ENCODE measurements at regions not wholly inside any gene's neighbourhood (a gene's known extent, or its start where the extent isn't known, plus 50 kb on each side); places are given as distances from the start of the nearest gene placed in this dataset.
"Not testable (repeated sequence)": the region's sequence is repeated elsewhere in the genome, so short reads cannot be mapped to it uniquely, and the experiment has no call there.

DNA sequence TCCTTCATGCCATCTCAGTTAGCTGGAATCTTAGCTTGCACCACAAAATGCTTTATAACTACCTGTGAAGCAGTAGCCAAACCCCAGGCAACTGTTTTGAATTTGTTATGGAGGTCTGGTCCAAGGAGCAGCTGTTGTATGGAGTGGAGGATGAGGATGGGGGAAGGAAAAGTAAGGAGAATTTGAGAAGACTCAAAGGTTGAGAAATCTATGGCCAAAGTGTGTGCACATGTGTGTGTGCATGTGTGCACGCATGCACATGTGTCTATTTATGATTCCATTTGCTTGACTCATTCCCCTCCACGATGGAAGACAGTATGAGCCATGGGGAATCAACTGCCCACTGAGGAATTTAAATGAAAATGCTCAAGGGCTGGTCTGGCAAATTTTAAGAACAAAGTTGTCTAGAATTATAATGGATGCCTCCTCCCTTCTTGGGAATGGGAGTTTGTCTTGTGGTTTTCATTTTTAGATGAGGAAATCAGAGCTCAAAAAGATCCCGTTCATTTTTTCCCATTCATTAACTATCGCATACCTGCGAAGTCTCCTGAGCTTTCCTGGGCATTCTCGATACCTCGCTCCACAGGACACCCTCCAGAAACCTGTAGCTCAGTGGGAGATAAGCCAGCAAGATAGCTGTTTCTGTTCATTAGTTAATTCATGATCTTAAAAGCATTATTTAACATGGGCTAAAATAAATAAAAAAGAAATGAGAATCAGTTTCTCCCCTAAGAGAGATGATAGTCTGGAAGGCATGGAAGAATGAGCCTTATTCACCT, 152.3 kb upstream of the NEDD9 start:
- no peak for DNase-seq (ENCODE audit: low read depth)

DNA sequence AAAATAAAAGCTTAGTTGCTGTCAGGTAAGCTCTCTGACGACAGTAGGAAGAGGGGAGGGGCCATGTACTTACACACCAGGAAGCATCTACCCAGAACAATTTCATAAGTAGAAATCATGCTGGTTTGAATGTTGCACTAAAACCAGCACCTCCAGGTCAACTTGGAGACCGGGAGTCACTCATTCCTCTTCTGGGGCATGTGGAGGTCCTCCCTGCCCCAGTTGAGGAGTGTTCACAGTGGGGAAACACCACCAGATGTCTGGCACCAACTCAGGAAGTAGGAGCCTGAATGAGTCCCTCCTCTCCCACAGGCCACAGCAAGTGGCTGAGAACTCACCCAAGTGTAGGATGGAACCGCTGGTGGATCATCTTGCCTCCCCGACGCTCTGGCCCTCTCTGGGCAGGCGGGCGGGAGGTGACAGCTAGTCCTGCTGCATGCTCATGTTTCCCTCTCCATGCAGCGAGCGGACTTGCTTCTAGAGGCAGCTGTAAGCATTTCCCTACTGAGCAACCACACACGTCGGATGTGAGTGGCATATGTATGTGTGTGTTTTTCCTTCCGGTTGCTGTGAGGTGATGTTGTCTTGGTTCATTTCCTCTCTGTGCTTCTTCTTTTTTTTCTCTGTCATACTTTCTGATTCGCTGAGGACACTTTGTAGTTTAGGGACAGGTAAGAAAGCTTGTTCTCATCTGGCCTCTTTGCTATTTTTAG, 149.5 kb upstream of the NEDD9 start:
- DNase-seq (ENCODE audit: low read depth) = peak; percentile 58

DNA sequence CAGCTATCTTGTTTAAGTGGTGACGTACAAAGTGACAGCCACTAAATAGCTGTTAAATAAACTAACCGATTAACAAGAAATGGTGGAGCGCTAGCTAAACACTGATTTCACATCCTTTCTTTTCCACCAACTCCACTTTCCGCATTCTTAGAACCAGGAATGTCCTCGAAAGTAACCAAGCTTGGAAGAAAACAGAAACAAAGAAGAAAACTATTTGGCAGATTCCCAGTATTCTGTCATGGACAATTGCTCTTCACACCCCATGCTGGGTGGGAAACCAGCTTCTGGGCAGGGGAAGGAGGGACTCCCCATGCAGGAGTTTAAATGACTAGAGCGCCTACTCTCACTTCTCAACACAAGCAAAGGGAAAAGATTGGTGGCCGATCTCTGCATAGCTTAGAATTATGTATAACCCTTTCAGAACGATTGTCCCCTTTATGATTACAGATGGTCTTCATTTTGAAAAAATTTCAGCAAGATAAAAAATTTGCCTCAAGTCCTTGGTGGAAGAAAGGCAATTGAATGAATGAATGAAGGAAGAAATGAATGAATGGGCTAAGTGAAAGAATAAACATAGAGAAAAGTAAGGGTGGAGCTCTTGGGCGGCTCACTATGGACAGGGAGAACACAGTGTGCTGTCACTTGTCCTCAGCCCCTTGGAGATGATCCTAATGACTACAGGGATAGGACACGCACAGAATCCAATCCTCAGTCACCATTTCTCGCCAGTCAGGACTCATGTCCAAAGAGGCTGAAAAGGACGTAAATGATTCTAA, 148.7 kb upstream of the NEDD9 start:
- DNase-seq (ENCODE audit: low read depth) = no peak

DNA sequence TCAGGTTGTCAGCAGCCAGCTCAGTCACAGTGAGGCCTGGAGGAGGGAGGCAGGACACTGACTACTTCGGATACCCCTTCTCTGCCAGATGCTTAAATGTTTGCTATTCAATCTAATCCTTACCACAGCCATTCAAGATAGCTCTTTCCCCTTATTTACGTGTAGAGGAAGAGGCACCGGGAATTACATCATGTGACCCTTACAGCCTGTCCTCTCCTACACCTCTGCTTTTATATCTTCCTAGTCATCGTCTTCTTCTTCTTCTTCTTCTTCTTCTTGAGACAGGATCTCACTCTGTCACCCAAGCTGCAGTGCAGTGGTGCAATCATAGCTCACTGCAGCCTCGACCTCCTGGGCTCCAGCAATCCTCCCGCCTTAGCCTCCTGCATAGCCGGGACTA, 148.1 kb upstream of the NEDD9 start:
- no peak for DNase-seq (ENCODE audit: low read depth)

DNA sequence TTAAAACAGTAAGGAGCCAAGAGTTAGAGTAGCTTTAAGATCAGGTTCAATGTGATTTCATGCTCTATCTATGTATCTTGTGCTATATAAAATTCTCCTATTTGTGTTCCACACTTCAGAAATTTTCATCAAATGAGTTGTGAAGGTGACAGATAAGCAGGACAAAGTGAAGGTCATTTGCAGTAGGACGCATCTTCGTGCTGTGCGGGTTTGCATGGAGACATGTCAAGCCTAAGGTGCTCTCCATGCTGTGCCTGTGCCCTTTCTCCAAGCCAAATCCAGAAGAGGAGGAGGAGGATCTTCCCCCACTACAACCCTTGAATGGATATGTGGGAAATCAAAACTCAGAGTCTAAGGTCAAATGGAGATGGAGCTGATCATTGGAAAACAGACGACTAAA, 147.3 kb upstream of the NEDD9 start:
- no peak for DNase-seq (ENCODE audit: low read depth)

DNA sequence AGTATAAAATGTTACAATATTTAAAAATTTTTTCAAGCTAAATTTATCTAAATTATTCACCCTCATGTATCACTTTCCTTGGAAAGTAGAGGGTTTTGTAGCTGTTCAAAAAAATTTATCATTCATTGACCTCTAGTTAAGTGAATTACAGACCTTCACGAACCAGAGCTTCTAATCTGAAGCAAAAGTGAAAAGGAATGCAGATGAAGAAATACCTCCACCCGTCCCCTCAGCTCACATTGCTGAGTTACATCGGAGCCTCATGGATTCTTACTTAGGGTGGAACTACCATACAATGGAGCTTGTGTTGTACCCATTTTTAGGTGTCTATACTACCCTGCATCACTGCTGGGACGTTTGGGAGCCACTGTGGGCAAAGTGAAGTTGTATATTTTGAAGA, 146.2 kb upstream of the NEDD9 start:
- no peak for DNase-seq (ENCODE audit: low read depth)

DNA sequence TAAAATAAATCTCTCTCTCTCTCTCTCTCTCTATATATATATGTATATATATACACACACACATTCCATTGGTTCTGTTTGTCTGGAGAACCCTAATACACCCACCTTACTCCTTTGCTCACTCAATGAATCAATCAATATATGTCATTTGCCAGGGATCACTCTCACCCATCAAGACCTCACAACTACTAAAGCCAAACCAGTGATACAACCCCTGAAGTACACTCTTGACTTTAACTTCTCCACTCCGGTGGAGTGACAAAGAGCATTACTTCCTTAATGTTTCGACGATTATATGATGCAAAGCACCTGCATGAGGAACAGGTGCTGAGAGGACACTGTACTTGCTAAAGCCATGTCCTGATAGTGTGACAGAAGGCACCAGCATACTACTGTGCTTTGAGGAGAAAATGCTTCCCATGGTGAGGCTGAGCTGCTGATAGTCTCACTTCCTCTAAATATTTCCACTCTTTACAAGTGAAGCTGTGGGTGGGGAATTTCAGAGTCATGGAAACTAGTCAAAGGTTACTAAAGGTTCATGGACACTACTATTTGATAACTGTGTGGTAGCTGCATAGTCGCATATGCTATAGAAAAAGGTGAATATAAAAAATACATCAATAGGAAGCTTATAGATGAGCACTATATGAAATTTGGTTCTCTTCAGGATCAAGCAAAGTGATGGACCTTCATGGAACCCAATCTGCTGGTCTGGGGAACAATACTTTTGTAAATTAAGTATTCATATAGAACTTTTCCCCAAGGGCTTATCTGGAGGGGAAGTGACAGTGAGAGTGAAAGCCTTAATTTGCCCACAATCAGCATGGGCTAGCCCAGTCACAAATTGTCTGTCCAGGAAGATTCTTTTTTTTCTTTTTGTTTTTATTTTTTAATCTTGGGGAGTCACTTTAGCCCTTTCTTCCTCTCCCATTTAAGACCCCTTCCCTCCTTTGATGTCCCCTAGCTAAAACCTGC, 141.9 kb upstream of the NEDD9 start:
- DNase-seq (ENCODE audit: low read depth) = no peak

DNA sequence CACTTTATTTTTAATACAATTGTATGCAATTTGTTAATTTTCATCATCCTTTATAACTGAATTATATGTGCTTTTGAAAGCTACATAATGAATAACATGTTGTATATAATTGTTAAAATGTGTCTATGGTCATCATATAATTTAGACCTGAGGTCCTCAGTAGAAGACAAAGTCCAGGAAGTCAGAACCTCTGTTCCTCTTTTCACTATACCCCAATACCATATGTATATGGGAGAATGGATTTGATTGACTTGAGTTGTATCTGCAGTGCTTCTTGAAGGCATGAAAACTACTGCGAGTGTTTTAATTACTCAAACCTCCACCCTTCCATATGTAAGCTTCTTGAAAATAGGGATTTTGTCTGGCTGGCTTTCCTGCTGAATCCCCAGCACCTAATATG, 140.7 kb upstream of the NEDD9 start:
- no peak for DNase-seq (ENCODE audit: low read depth)

DNA sequence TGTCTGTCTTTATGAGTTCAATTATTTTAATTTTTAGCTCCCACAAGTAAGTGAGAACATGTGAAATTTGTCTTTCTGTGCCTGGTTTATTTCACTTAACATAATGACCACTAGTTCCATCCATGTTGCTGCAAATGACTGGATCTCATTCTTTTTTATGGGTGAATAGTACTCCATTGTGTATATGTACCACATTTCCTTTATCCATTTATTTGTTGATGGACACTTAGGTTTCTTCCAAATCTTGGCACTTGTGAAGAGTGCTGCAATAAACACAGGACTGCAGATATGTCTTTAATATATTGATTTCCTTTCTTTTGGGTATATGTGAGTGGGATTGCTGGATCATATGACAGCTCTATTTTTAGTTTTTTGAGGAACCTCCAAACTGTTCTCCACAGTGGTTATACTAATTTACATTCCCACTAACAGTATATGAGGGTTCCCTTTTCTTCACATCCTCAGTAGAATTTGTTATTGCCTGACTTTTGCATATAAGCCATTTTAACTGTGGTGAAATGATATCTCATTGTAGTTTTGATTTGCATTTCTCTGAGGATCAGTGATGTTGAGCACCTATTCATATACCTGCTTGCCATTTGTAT, 139.8 kb upstream of the NEDD9 start:
- DNase-seq (ENCODE audit: low read depth) = not testable (repeated sequence)

DNA sequence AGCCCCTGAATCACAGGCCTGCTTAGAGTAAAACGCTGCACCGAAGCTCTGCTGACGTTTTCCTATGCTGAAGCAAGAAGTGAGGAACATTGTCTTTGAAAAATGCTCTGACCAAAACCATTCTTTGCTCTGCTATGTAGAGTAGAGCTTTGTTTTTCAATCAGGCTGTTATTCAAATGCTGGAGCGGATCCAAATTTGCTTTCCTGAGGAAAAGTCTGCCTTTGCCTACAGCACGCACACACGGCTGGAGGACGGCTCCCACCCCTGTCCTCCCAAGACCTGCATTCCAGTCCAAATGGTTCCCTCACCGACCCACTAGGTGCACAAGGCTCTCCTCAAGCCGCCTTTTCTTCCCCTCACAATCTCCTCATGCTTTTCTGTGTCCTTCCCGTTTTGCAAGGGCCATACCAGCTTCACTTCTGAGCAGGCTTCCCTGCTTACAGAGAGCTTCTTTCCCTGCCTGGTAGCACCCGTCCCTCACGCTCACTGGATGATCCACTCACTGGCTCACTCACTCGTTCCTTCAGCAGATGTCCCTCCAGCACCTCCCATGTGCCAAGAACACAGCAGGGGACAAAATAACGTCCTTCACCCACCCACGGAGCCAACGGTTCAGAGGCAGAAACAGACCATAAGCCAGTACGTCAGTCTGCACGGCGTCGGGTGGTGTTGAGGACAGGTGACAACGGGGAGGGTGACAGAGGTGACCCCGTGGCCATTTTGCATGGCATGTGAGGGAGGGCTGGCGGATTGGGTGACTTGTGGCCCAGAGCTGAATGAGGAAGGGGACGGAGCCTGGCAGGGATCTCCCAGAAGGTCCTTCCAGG, 137.9 kb upstream of the NEDD9 start:
- DNase-seq (ENCODE audit: low read depth) = no peak

DNA sequence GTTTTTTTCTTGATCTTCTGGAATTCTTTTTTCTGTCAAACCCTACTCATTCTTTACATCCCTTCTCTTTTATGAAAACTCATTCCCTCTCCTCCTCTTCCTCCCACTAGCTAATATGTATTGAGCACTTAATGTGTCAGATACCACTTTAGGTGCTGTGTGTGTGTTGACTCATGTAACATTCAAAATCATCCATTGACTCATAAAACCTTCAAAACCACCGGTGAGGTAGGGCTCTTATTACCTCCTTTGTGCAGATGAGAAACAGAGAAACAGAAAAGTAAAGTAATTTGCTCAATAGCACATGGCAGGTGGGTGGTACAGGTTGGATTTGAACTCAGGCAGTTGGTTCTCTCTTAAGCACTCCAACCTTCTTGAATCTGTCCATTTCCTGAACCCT, 136.3 kb upstream of the NEDD9 start:
- DNase-seq (ENCODE audit: low read depth) = no peak

DNA sequence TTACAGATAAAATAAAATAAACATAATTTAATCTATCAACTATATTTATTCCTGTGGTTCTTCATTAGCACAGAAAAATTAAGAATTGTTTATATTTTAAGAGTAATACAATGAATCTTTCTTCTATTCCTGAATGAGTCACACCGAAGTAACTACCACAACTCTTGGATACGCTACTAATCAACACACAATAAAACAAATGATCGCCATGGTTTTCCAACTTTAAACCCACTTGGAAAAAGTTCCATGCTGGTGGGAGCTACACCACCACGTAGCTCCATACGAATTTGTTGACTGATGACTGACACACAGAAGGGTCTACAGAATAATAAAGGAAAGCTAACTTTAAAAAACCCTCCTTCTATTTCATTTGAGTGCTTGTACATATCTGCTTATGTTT, 135.8 kb upstream of the NEDD9 start:
- DNase-seq (ENCODE audit: low read depth) = no peak

DNA sequence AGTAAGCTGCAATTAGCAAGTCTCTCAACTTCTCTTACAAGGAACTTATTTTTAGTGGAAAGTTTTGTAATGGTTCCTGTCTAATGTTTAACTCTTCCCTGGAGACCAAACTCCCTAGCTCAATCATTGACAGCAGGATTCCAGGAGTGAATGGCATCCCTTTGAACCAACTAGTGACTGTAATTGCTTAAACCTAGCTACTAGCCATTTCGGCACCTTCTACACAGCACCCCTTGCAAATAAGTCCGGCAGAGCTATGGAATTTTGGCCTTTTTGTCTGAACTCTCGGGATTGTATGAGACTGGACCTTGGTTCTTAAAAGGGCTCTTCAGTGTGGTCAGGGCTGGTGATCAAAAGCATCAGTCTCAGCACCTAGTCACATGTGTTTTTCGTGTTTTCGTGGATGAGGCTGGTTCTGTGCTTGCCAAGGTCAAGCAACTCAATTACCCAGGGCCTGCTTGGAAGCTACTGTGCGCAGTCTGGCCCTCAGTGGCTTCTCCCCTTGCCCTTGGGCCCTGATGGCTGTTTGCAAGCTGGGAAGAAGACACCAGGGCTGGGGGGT, 135.3 kb upstream of the NEDD9 start:
- DNase-seq (ENCODE audit: low read depth) = no peak

DNA sequence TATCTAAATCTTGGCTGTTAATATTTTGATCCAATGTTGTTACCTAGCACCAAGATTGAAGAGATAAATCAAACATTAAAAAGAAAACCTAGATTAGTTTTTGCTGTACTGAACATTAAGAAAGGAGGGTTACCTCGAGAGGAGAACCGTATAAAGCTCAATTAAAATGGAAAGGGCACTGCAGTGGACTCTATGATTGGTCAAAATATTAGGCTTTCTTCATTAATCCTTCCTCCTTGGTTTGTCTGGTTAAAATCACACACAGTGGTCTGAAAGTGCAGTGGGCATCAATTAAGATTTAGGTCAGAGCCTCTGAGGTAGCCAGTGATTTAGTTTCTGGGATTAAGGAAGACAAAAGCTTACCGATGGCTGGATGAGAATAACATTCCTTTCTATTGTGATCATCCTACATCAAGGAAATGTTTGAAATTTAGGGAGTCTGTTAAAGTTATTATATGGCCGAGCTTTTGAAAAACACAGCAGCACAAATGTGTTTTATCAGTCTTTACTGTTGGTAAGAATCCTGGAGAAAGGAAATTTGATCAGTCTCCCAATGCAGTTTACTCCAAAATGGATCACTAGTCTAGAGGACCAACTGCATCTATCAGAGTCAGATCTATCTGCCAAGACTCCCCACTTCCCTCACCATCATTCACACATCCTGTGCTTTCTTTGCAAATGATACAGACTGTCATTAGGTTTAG, 134.6 kb upstream of the NEDD9 start:
- DNase-seq (ENCODE audit: low read depth) = no peak

DNA sequence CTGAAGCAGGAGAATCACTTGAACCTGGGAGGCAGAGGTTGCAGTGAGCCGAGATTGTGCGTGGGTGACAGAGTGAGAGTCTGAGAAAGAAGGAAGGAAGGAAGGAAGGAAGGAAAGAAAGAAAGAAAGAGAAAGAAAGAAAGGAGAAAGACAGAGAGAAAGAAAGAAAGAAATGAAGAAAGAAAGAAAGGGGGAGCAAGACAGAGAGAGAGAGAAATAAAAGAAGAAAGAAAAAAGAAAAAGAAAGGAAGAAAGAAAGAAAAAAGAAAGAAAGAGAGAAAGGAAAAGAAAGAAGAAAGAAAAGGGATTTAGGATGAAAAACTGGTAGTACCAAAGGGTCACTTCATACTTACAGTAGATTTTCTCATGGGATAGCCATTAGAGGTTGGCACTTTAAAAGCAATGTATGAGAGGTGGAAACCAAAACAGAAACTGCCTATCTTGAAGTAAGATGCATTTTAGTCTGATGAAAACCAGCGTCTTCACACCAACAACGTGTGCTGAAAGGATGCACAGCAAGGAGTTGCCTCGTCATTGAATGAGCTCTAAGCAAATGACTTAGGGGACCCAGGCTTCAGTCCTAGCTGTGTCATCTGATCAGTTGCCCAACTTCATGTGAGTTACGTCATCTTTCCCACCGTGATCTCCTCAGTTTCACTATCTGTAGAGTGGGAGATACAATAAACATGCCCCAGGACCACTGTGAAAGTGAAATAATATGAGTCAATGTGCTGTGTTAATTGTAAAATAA, 133.9 kb upstream of the NEDD9 start:
- peak; percentile 24 for DNase-seq (ENCODE audit: low read depth)

DNA sequence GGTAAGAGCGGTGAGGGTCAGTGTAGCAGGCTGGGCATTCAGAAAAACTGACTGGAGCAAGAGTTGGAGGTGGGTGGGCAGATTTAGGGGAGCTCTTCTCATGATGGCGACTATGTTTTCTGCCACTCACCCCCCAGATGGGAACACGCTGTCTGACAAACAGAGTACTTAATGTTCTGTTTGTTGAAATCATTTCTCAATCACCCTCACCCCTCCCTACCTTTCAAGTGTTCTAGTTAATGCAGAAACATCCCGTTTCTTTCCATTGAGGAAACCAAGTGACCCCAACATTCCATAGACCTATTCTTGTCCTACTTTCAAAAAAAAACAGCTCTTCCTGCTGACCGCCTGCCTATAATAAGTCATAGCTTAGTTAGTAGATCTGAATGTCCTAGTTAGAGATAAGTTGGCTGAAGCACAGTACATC, 132.5 kb upstream of the NEDD9 start:
- DNase-seq (ENCODE audit: low read depth) = no peak

DNA sequence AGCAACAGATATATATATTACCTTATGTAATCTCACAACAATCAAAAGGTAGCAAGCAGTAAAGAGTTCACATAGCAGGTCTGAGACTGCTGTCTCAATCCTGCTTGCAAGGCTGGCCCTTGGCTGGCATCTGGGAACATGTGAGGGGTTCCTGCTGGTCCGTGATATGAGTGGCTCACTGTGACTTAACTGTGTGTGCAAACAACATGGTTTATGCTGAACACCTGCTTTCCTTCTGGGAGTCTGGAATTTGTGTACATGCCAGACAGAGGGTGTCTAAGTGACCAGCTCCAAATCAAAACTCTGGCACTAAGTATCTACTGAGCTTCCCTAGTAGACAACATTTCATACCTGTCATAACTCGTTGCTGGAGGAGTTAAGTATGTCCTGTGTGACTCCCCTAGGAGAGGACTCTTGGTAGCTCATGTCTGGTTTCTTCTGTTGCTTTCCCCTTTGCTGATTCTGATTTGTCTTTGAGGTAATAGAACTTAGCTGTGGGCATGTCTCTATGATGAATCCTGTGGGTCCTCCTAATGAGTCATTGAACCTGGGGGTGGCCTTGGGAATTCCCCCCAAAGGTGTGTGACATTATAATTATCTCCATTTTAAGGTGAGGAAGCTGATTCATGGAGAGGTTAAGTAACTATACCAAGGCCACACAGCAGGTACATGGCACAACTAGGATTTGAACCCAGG, 131.6 kb upstream of the NEDD9 start:
- DNase-seq (ENCODE audit: low read depth) = peak; percentile 46

DNA sequence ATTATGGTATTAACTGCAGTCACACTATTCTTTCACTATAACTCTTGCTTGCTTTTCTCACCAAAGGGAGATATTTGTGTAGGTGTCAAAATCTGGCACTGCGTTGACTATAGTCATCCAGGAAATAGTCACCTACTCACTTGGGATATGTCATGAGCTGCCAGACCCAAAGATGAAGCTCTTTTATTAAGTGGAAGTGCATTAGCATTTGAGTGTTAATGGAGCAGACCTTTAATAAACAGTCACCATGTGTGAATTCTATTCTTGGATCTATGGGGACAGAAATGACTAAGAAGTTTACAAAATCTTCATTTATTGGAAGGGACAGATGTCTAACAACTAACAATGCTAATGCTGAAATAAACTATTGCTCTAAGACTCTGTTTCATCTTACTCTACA, 130.1 kb upstream of the NEDD9 start:
- no peak for DNase-seq (ENCODE audit: low read depth)

Data from stimulated activated CD8-positive, alpha-beta memory T cell treated with anti-CD3 and anti-CD28 coated beads, Interleukin-12 subunit alpha, Interleukin-12 subunit beta, amount 100 ng/mL, for 4 hours (primary cell).